ENCODE measurements at regions not wholly inside any gene's neighbourhood (a gene's known extent, or its start where the extent isn't known, plus 50 kb on each side); places are given as distances from the start of the nearest gene placed in this dataset.

DNA sequence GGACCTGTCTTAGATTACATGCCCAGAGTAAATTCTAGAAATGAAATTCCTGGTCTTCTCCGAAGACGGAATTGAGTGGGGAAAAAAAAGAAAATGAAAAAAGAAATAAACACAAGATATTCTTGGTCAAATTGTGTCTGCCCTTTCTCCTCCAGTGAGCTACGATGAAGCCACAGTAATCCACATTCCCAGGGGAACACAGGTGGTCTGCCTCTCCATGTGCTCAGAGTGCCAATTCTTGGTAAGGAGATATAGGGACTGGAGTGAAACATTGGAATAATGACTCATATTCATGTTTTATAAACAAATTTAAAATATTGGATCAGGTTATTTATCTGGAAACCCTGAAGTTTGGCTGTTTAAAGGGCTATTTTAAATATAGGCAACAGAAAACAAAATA is 54.2 kb upstream of the MGST2 start:
- DNase-seq = no peak
- Mint-ChIP-seq H3K4me1 (peaks cover 6% of the 10 kb centered on the region), H3K4me3 (no peak overlapping the region), H3K27me3 (peaks cover 26% of the 10 kb centered on the region), H3K27ac (no peak overlapping the region), H3K9me3 (peaks cover 2% of the 10 kb centered on the region), H3K36me3 (peaks cover 3% of the 10 kb centered on the region)
- CTCF ChIA-PET = interaction anchor here (0.7 to 1.2 kb wide), 2 partner anchors 40 to 42 kb away, joined by 3 read pairs; no protein-coding TSS in a partner anchor

GRCh38 chr4:139609647-139610046 is 53.6 kb upstream of the SETD7 start:
- CTCF ChIA-PET = interaction anchor here (0.6 kb wide), 1 partner anchor 438 kb away, joined by 3 read pairs; no protein-coding TSS in a partner anchor
- no peak overlapping the region for H3K4me3 Mint-ChIP-seq
- peaks cover 2% of the 10 kb centered on the region for H3K9me3 Mint-ChIP-seq
- peaks cover 3% of the 10 kb centered on the region for H3K36me3 Mint-ChIP-seq
- H3K4me1 Mint-ChIP-seq = peaks cover 12% of the 10 kb centered on the region
- DNase-seq = no peak
- peaks cover 32% of the 10 kb centered on the region for H3K27me3 Mint-ChIP-seq
- no peak overlapping the region for H3K27ac Mint-ChIP-seq

DNA sequence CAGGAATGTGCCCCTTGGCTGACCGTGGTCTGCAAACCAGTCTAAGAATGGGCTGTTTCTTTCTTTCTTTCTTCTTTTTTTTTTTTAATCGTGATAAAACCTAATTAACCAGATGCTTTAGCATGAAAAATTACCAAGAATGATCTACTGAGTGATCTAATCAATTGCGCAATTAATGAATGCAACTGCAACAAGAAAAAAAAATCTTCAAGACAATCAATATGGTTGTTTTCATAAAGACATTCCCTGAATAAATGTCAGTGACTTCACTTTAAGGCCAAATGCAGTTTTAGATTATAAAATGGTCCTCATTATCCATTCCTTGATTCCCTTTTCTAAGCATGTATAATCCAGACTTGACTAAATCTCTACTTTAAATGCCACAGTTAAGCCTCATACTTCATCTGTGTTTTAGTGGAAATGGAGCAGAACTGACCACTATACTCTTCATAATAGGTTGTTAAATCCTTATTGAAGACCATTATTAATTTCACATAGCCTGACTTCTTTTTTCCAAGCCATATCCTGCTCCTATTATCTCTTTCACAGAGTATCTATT is 51.6 kb upstream of the SETD7 start:
- CTCF ChIA-PET = interaction anchor here (1.9 to 7.2 kb wide), 2 partner anchors 9 to 46 kb away, joined by 6 to 165 read pairs; no protein-coding TSS in a partner anchor

GRCh38 chr4:139606579-139607501 is 50.8 kb upstream of the SETD7 start:
- peak; percentile 26 for DNase-seq
- Mint-ChIP-seq H3K27me3 (peaks cover 30% of the 10 kb centered on the region), H3K9me3 (peaks cover 2% of the 10 kb centered on the region), H3K27ac (no peak overlapping the region), H3K4me1 (peaks cover 12% of the 10 kb centered on the region), H3K36me3 (peaks cover 3% of the 10 kb centered on the region), H3K4me3 (peak overlapping the region; percentile 27)
- CTCF ChIA-PET = interaction anchor here (0.6 to 7.2 kb wide), 6 partner anchors 8 to 443 kb away, joined by 3 to 165 read pairs (median 5); no protein-coding TSS in a partner anchor

More for the DNA sequence above, 51.6 kb upstream of the SETD7 start:
- Mint-ChIP-seq H3K9me3 (peaks cover 2% of the 10 kb centered on the region), H3K4me1 (peaks cover 12% of the 10 kb centered on the region), H3K27me3 (peaks cover 30% of the 10 kb centered on the region), H3K4me3 (no peak overlapping the region), H3K27ac (no peak overlapping the region), H3K36me3 (peaks cover 3% of the 10 kb centered on the region)
- DNase-seq = no peak

DNA sequence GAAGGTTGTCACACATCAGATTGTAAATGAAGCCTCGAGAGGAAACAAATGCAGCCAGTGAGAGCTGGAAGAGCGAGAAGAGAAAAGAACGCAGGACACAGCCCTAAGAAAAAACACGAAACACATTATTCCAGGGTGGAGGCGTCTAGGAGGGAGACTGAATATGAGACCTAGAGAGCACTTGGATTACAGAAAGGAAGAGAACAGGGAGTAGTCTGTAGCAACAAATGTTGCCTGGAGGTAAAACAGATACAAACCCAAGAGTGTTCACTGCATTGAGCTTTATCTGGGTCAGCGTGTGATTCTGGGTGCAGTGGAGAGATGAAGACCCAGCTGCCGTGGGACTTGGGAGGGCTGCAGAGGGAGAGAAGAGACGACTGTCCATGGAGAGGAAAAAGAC is 50.1 kb upstream of the SETD7 start:
- H3K9me3 Mint-ChIP-seq = peaks cover 2% of the 10 kb centered on the region
- CTCF ChIA-PET = interaction anchor here (0.7 to 7.2 kb wide), 6 partner anchors 11 to 444 kb away, joined by 3 to 165 read pairs (median 4); no protein-coding TSS in a partner anchor
- H3K4me1 Mint-ChIP-seq = peaks cover 12% of the 10 kb centered on the region
- no peak for DNase-seq
- no peak overlapping the region for H3K27ac Mint-ChIP-seq
- no peak overlapping the region for H3K4me3 Mint-ChIP-seq
- peaks cover 26% of the 10 kb centered on the region for H3K27me3 Mint-ChIP-seq
- H3K36me3 Mint-ChIP-seq = peaks cover 3% of the 10 kb centered on the region
